CD1c-positive myeloid dendritic cell (primary cell): ENCODE measurements at regions not wholly inside any gene's neighbourhood (a gene's known extent, or its start where the extent isn't known, plus 50 kb on each side); places are given as distances from the start of the nearest gene placed in this dataset.

Experiments
- DNase-seq: peaks from one replicate; pipeline ENCODE4 v3.0.0-alpha.2; 2016; ENCODE audit errors: extremely low spot score

DNA sequence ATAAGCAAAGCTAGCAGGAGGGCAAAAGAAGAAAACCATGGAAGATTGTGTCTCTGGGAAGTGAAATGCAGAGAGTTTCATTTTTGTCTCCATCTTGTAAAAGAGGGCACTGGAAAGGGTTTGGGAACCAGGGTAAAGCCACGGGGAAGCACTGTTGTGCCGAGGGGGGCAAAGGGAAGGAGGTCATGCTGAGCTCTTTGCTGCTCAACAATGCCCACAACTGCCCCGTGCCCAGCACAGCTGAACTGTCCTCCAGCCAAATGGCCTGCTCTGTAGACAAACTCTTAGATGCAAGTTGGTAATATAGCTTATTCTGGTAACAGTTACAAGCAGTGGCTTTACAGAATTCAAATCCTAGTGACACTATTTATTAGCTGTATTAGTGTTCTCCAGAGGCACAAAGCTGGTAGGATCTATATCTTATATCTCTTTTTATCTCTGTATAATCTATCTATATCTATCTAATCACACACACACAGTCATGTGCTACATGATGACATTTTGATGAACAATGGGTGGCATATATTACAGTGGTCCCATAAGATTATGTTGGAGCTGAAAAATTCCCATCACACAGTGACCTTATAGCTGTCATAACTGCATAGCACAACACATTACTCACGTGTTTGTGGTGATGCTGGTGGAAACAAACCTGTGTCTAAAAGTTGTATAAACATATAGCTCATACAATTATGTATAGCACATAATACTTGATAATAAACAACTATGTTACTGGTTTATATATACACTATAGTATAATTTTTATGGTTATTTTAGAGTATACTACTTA lies 203.4 kb upstream of the DDHD1 start:
- DNase-seq: no peak

DNA sequence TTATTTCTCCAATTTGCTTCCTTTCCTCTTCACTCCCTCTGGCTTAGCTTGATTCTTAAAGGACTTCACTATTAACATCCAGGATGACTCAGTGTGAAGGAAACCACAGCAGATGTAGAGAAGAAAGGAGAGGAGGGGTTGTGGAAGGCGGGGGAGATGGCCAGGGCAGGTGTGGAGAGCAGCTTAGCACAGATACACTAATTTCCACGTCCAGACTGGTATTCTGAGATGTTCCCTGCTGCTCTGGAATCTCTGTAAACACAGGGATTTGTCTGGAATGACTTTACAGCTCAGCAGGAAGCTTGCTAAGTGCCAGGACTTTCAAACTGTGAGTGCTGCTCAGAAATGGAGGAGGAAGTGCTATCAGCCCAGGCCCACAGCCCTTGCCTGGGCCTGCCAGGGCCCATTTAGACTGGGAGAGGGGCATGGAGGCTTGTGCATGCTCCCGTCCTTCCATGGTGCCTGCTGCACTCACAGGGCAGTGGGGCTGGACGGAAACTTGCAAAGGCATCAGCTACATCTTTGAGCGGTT lies 202.5 kb upstream of the DDHD1 start:
- no peak for DNase-seq

DNA sequence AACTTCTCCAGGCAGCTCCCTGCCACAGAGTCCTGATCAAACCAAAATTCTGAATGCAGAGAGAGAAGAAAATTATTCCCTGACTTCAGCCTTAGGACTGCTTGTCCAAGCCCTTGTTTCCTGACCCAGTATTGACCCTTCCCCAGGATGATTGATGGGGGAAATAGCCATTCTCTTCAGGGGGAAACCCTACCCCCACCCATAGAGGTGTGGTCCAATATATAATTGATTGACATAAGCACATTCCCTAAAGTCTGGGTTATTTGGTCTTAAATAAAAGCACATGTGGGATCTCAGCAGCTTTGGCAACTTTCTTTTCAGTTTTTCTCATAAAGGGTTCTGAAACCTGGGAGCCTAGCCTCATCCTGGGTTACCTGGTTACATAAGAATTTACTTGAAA lies 201.2 kb upstream of the DDHD1 start:
- DNase-seq: no peak

DNA sequence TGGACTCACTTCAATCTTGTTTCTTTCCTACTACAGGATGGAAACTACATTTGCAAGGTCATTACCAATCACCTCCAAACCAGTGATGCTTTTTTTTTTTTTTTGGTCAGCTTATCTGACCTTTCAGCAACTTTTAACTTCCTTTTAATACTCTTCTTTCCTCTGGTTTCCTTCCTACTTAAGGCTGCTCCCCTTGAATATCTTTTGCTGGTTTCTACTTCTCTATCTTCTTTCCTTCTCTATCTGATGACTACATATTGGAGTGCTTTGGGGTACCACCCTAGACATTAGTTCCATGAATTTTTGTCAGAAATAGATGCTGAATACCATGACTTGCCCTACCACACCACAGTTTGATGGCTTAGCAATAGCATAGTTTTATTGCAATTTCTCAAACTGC lies 197.7 kb upstream of the DDHD1 start:
- DNase-seq: no peak

DNA sequence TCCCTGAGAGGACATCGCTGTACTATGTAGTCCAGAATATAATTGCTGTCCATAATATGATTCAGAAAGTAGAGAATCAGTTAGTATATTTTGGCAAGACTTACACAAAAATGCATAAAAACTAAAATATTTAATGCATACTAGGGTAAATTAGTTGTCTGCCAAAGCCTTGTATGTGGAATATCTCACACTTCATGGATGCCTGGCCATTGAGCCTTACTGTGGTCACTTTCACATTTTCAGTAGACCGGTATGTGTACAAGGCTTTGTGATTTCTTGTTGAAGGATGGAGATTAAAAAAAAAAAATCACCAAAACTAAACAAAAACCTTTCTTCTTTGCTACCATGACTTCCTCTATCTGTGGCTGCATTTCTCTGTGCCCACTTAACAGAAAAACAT lies 197.3 kb upstream of the DDHD1 start:
- no peak for DNase-seq

DNA sequence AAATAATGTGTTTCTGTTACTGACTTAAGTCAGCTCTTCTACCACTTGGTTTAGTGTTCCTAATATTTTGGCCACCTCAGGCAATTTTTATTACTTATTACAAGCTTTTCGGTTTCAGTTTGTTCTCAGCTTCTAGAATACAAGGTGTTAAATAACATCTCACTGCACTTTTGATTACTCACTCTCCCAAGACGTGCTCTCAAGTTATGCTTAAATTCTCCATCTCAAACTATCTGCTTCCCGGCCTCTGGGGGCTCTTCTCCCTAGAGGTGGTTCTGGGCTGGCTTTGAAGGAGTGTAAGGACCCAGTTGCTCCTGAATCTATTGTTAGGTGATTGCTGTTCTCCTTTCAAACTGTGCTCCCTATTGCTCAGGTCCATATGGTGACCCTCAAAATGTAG lies 193.9 kb upstream of the DDHD1 start:
- no peak for DNase-seq

DNA sequence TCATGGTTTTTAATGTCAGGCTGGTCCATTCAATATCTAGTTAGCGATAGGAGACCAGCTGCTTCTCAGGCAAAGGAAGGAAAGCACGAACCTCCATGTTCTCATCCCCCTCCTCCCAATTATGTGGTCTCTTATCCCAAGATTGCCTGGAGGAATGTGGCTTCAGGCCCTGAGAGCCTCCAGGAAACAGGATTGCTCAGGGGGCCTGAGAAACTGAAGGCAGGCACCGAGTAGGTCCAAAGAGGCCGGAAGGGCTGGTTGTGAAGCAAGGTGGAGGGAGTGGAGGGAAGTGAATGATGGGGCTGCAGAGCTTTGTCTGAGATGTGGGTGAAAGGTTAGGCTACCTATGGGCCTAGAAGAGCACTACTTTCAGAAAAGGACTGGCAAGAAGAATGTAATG lies 188.2 kb upstream of the DDHD1 start:
- no peak for DNase-seq

DNA sequence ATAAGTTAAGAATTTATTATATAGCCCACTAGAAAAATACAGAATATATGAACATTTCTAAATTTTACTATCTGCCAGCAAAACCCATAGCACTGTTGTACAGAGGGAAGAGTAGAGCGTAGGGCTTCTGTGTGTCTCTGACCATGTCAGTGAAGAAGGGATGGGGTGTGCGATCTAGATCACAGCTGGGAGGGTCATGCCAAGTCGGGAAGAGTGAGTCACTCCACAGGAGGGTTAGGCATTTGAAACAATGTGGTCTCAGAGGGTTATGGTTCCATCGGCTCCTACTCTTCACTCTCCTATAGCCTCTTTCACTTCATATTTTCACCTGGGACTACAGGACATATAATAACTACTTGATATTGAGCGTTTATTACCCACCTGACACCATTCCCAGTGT lies 185.1 kb upstream of the DDHD1 start:
- no peak for DNase-seq

DNA sequence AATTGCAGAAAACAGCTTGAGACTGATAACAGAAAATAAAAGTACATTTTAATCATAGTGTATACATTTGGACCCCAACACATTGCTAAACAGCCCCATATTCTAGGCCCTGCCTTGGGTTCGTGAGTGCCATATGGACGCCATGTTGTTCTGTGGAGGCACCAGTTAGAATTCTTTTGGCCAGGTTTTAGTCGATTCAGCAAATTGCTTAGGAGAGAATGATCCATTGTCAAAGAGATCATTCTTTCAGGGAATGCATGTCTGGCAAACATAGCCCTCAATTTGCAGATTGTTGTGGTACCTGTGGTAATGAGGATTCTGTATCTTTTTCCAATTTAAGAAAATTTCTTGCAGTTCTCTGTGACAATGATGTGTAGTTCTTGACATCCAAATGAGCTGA lies 183.6 kb upstream of the DDHD1 start:
- DNase-seq: no peak

DNA sequence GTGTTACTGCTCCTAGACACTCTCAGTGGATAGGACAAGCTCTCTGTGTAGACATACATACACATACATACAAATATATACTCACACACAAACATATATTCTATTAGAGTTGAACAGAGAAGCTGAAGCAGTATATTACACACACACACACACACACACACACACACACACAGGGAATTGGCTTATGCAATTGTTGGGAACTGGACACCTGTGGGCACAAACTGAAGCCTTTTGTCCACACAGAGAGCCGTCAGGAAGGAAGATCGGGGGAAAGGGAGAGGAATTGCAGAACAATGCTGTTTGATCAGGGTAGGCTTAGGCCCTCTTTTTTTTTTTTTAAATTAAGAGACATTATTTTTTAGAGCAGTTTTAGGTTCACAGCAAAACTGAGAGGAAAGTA lies 180.7 kb upstream of the DDHD1 start:
- no peak for DNase-seq

DNA sequence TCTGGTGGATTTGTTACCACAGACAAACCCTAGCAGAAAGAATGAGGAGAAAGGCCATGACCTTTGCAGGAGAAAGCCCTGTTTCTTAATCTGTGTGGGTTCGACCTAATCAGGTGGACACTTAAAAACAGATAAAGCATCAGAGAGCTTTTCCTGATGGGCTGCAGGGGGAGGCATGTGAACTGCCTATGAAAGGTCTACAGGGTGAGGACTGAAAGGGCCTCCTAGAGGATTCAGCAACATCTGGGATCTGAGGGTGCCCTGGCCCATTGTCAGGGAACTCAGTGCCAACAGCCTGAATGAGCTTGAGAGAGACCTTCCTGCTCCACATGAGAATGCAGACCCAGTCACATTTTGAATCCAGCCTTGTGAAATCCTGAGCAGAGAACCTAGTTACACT lies 178.8 kb upstream of the DDHD1 start:
- no peak for DNase-seq

DNA sequence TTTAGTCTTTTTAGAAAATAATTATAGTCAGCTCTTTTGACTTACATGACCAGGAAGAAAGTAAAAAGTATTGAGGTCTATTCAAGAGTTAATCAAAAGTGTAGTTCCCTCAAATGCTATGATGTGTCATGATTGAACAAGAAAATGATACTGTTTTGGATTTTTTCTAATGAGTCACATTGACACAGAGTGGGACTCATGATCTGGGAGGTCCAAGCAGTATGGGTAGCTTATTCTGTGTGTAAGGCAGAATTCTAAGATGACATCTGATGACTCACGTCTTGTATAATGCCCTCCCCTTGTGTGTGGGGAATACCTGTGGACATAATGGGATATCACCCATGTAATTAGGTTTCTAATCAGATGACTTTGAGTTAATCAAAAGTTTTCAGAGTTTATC lies 178.1 kb upstream of the DDHD1 start:
- DNase-seq: no peak

DNA sequence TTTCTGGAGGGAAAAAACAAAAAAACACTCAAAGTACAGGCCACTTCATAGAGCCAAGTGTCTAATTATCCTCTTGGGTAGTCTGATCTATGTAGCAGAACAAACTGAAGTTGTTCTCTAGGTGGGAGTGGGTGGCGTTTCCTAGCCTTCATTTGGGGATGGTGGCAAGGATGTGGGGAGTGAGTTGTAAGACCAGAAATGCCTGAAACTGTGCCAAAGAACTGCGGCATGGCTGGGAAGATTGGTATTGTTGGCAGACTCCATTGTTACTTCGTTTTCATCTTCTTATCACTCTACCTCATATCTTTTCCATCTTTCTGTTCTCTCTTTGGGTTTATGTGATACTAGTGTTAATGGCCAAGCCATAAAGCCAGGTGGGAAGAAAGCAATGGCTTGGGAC lies 177.3 kb upstream of the DDHD1 start:
- DNase-seq: no peak

DNA sequence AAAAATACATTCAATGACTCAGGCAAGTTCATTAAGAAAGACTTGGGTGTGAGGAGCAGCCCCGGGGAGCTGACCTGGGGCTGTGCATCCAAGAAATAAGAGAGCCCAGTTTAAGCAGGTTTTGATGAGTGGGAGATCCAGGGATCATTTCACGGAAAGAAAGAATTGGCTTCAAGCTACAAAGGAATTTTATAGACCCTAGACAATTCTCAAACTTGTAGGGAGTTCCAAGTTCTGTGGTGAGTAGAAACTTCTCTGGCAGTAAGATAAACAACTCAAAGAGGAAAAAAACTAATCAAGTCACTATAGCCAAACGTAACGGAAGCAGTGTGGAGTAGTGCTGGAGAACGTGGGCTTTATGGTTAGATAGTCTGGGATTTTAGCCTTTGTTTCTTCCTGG lies 175.7 kb upstream of the DDHD1 start:
- DNase-seq: no peak

DNA sequence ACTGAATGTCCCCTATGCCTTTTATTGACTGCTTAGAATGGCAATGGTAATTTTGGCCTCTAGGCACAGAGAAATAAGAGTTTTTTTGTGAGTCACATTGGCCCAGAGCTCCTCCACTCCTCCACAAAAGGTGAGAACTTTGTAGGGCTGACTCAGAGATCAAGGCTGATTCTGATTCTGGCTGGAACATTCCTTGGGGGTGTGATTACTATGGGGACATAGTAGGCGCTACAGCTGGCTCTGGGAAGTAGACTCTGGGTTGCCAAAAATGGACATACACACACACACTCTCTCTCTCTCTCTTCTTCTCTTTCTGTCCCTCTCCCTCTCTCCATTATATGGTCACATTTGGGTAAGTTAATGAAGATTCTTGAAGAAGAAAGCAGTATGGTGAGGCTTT lies 174.6 kb upstream of the DDHD1 start:
- DNase-seq: no peak

DNA sequence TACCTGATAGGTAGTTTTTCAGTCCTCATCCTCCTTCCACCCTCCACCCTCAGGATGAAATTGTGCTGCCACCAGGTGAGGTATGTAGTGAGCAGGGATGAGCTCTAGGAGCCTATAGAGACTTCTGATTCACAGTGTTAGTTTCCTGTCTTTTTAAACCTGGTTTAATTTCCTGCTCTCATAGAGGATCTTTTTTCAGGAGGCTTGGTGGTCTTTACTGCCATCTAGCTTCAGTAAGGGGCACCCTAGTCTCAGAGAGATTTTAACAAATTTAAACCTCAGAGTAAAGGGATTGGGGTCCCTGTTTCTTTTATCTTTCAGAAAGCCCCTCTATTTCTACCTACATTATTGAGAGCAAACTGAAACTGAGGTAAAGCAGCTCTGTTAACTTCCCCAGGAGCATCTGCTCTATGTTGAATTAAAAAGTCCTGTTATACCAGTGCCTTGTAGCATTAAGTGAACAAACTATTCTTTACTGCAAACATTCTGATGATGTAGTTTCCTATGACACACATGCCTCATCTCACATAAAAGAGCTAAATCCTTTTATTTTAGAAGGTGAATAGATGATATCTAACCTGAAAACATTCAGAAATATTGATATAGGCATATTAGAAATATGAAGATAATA lies 172.2 kb upstream of the DDHD1 start:
- no peak for DNase-seq

DNA sequence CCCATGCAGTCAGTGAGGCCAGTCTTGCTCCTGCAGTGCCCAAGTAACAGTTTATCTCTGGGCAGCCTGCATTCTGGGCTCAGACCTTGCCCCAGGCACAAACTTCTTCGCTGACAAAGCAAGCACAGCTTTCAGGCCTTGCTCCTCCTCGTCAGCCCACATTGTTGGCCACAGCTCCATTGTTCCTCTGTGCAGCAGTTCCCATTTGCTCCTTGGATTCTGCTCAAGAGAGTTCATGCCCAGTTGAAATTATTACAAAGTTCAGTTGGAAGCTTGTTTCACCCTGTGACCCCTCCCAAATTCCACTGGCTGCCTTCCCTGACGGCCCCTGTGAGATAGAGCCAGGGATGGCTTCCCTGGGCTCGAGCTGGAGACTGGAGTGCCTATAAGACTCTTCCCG lies 163.4 kb upstream of the DDHD1 start:
- no peak for DNase-seq

DNA sequence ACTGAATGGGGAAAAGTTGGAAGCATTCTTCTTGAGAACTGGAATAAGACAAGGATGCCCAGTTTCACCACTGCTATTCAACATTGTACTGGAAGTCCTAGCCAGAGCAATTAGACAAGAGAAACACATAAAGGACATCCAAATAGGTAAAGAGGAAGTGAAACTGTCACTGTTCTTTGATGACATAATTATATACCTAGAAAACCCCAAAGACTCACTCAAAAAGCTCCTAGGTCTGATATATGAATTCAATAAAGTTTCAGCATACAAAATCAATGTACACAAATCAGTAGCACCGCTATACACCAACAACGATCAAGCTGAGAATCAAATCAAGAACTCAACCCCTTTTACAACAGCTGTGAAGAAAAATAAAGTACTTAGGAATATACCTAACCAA lies 157.3 kb upstream of the DDHD1 start:
- no peak for DNase-seq

DNA sequence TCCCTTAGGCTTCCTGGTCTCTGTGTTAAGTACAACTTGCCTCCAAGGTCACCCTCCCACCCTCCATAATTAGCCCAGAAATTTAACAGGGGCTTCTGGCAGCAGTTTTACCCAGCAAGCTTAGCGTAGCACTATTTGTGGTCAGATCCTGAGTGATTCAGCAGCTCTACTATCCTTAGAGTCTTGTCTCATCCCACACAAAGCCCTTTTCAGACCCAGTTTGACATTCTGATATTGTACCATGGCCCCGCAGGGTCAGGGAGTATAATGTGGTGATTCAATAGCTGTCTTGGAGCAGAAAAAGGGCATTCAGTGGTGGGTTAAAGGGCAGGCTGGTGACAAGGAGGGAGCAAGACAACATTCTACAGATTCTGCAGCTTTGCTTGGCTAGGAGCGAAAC lies 153.8 kb upstream of the DDHD1 start:
- DNase-seq: no peak

DNA sequence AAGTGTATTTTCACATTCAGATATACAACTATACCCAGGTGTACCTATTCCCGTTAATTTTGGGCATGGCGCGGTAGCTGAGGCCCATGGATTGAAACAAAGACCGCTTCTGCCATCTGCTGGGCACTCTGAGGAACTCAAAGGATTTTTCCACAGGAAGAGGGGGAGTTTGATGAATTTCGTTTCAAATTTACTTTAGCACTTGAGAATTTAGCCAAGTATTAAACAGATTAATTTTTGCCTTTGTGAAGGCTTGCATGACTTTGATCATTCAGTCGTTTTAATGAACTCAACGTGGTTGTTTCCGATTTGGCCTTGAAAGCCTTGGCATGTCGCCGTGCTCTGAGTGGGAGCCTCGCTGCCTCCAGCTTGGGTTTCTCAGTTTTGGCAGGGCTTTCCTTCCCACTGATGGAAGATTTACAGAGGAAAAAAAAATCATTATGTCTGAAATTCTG lies 153.2 kb upstream of the DDHD1 start:
- DNase-seq: peak; percentile 48

DNA sequence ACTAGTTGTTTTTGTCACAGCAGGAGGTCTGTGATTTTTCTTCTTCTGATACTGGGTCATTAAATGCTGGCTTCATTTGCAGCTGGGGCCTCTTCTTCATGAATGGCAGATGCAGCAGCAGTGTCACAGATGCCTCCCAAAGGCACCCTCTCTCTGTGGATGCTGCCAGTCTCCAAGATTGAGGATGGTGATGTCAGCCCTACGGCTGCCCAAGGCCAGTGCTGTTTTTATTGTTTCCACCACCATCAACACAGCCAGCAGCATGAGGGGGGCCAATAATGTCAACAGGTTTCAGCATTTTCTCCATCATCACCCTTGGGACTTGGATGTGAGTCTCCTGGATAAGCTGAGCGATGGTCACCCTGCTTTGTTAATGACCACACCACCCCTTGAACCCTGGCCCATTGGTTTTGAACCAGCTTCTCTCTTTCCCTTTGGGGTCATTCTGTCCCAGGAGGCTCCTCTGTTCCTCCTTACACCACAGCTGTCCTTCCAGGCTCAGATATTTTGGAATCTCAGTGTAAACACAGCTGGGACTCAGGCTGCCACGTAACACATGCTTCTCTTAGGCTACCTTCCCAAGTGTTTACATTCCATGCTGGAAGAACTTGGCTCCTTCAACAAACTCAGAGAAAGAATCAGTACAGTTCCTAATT lies 151.7 kb upstream of the DDHD1 start:
- DNase-seq: no peak

DNA sequence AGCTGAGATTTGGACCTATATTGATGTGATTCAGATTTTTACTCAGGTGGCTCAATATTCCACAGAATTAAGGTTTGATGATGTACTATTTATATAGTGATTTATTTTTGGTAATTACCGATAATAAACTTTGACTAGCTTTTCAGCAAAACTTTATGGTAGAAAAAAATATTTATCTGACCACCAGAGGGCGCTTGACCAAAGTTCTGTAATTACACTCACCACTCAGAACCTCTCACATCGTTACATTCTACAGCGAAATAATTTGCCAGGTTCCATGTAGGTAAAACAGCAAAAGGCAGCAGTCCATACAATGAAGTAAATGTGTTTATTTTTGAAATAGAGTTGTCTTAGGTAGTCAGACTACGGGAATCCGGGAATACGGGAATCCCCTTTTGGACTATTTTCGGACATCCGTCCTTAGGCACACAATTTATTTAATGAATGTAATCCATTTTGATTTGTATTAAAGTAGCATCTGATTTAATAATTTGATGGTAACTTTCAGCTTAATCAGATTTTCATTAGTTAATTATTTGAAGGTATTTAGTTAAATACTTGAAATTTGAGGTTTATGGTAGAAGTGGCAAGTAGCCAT lies 143.0 kb upstream of the DDHD1 start:
- DNase-seq: peak; percentile 54

DNA sequence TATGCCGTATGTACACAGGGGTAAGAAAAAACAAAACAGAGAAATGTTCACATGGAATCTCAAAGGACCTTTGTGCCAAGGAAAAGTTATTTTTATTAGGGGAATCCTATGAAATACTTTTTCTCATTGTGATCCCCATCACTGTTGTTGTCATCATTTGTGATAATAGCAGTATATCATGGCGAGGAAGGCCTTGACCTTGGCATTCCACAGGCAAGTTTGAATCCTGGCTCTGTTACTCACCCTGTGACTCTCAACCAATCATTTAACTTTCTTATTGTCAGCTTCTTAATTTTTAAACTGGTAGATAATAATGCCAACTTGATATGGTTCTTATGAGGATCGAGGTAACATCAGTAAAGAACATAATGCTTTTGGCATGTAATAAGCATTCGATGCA lies 142.2 kb upstream of the DDHD1 start:
- no peak for DNase-seq
